ENCODE measurements at regions not wholly inside any gene's neighbourhood (a gene's known extent, or its start where the extent isn't known, plus 50 kb on each side); places are given as distances from the start of the nearest gene placed in this dataset.

- no peak overlapping the region for H3K4me3 ChIP-seq (ENCODE audit: low read depth, low read length)
Measured at GRCh38 chr10:121217331-121217730, 366.2 kb downstream of the WDR11 start.

GRCh38 chr10:121221072-121221471 is 369.9 kb downstream of the WDR11 start:
- no peak overlapping the region for H3K4me3 ChIP-seq (ENCODE audit: low read depth, low read length)

- no peak overlapping the region for H3K4me3 ChIP-seq (ENCODE audit: low read depth, low read length)
Measured at GRCh38 chr10:121221991-121222390, 370.8 kb downstream of the WDR11 start.

- no peak overlapping the region for H3K4me3 ChIP-seq (ENCODE audit: low read depth, low read length)
Measured at GRCh38 chr10:121222842-121223241, 371.7 kb downstream of the WDR11 start.

- no peak overlapping the region for H3K4me3 ChIP-seq (ENCODE audit: low read depth, low read length)
Measured at GRCh38 chr10:121231079-121231478, 367.2 kb downstream of the FGFR2 start.

GRCh38 chr10:121232494-121232893 is 365.8 kb downstream of the FGFR2 start:
- H3K4me3 ChIP-seq (ENCODE audit: low read depth, low read length) = no peak overlapping the region

- H3K4me3 ChIP-seq (ENCODE audit: low read depth, low read length) = no peak overlapping the region
Measured at GRCh38 chr10:121235692-121236091, 362.6 kb downstream of the FGFR2 start.

- no peak overlapping the region for H3K4me3 ChIP-seq (ENCODE audit: low read depth, low read length)
Measured at GRCh38 chr10:121236621-121237020, 361.6 kb downstream of the FGFR2 start.

- H3K4me3 ChIP-seq (ENCODE audit: low read depth, low read length) = no peak overlapping the region
Measured at GRCh38 chr10:121237718-121238117, 360.5 kb downstream of the FGFR2 start.

- no peak overlapping the region for H3K4me3 ChIP-seq (ENCODE audit: low read depth, low read length)
Measured at GRCh38 chr10:121240011-121240410, 358.2 kb downstream of the FGFR2 start.

- no peak overlapping the region for H3K4me3 ChIP-seq (ENCODE audit: low read depth, low read length)
Measured at GRCh38 chr10:121240556-121240955, 357.7 kb downstream of the FGFR2 start.

- no peak overlapping the region for H3K4me3 ChIP-seq (ENCODE audit: low read depth, low read length)
Measured at GRCh38 chr10:121241337-121241736, 356.9 kb downstream of the FGFR2 start.

- H3K4me3 ChIP-seq (ENCODE audit: low read depth, low read length) = no peak overlapping the region
Measured at GRCh38 chr10:121242741-121243608, 355.3 kb downstream of the FGFR2 start.

- no peak overlapping the region for H3K4me3 ChIP-seq (ENCODE audit: low read depth, low read length)
Measured at GRCh38 chr10:121243609-121244241, 354.5 kb downstream of the FGFR2 start.

GRCh38 chr10:121244818-121245217 is 353.4 kb downstream of the FGFR2 start:
- H3K4me3 ChIP-seq (ENCODE audit: low read depth, low read length) = no peak overlapping the region

- H3K4me3 ChIP-seq (ENCODE audit: low read depth, low read length) = no peak overlapping the region
Measured at GRCh38 chr10:121245754-121246153, 352.5 kb downstream of the FGFR2 start.

GRCh38 chr10:121248266-121248665 is 350.0 kb downstream of the FGFR2 start:
- no peak overlapping the region for H3K4me3 ChIP-seq (ENCODE audit: low read depth, low read length)

- H3K4me3 ChIP-seq (ENCODE audit: low read depth, low read length) = no peak overlapping the region
Measured at GRCh38 chr10:121250995-121251764, 347.1 kb downstream of the FGFR2 start.

GRCh38 chr10:121252756-121253155 is 345.5 kb downstream of the FGFR2 start:
- H3K4me3 ChIP-seq (ENCODE audit: low read depth, low read length) = no peak overlapping the region

- no peak overlapping the region for H3K4me3 ChIP-seq (ENCODE audit: low read depth, low read length)
Measured at GRCh38 chr10:121260377-121260776, 337.9 kb downstream of the FGFR2 start.

- H3K4me3 ChIP-seq (ENCODE audit: low read depth, low read length) = no peak overlapping the region
Measured at GRCh38 chr10:121261665-121262064, 336.6 kb downstream of the FGFR2 start.

Data from iPS-11a (cell line).